PFSK-1 (cell line): ENCODE measurements at regions not wholly inside any gene's neighbourhood (a gene's known extent, or its start where the extent isn't known, plus 50 kb on each side); places are given as distances from the start of the nearest gene placed in this dataset.

Experiments
- POLR2AphosphoS5 ChIP-seq: IDR thresholded peaks from 2 replicates; pipeline ENCODE4 v1.6.1; 2012; ENCODE audit warnings: low read depth, mild to moderate bottlenecking, control low read depth, low read length, moderate library complexity
- TAF1 ChIP-seq: IDR thresholded peaks from 2 replicates; pipeline ENCODE4 v1.6.1; 2012; ENCODE audit warnings: low read length, control low read depth, borderline replicate concordance; ENCODE audit not compliant: insufficient read depth

GRCh38 chr12:93019975-93020630 is 91.0 kb upstream of the EEA1 start:
- TF ChIP-seq POLR2AphosphoS5, result no peak
- no peak for TF ChIP-seq TAF1
